ENCODE measurements at regions not wholly inside any gene's neighbourhood (a gene's known extent, or its start where the extent isn't known, plus 50 kb on each side); places are given as distances from the start of the nearest gene placed in this dataset.

- no peak for TF ChIP-seq EZH2 (IDR thresholded peaks at IDR 0.05; ENCODE audit: borderline replicate concordance, low read depth, low read length, poor library complexity, severe bottlenecking)
- TF ChIP-seq, protein P1, sequence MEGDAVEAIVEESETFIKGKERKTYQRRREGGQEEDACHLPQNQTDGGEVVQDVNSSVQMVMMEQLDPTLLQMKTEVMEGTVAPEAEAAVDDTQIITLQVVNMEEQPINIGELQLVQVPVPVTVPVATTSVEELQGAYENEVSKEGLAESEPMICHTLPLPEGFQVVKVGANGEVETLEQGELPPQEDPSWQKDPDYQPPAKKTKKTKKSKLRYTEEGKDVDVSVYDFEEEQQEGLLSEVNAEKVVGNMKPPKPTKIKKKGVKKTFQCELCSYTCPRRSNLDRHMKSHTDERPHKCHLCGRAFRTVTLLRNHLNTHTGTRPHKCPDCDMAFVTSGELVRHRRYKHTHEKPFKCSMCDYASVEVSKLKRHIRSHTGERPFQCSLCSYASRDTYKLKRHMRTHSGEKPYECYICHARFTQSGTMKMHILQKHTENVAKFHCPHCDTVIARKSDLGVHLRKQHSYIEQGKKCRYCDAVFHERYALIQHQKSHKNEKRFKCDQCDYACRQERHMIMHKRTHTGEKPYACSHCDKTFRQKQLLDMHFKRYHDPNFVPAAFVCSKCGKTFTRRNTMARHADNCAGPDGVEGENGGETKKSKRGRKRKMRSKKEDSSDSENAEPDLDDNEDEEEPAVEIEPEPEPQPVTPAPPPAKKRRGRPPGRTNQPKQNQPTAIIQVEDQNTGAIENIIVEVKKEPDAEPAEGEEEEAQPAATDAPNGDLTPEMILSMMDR (conservative IDR thresholded peaks at IDR 0.05; ENCODE audit: low read depth, low read length): no peak
Observed at GRCh38 chr7:156120552-156120951, 308.3 kb upstream of the SHH start.
